ENCODE measurements at regions not wholly inside any gene's neighbourhood (a gene's known extent, or its start where the extent isn't known, plus 50 kb on each side); places are given as distances from the start of the nearest gene placed in this dataset.
"Not testable (repeated sequence)": the region's sequence is repeated elsewhere in the genome, so short reads cannot be mapped to it uniquely, and the experiment has no call there.

DNA sequence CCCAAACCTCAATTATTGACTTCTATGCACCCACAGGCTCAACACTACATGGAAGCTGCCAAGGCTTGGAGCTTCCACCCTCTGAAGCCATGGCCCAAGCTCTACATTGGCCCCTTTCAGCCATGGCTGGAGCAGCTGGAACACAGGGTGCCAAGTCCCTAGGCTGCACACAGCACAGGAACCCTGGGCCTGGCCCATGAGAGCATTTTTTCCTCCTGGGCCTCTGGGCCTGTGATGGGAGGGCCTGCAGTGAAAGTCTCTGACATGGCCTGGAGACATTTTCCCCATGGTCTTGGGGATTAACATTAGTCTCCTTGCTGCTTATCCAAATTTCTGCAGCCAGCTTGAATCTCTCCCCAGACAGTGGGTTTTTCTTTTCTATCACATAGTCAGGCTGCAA, 100.6 kb upstream of the NAV2 start:
- H3K27me3 ChIP-seq (replicated peaks in 1 of 4; ENCODE audit: control insufficient read depth in 3 of 4, extremely low read depth in 1 of 4, insufficient read depth in 3 of 4, low read length in 3 of 4); H3K9me3 ChIP-seq (ENCODE audit: insufficient read depth in 2 of 2, low read depth in 1 of 2, low read length in 1 of 2); H3K4me1 ChIP-seq (replicated peaks in 1 of 4; ENCODE audit: control insufficient read depth in 3 of 4, insufficient read depth in 4 of 4, low read length in 3 of 4); H3K79me1 ChIP-seq (ENCODE audit: low read depth, low read length); H3K18ac ChIP-seq (ENCODE audit: extremely low read depth, low read length); H3K4me3 ChIP-seq (ENCODE audit: extremely low read depth in 1 of 4, insufficient read depth in 2 of 4, low read depth in 3 of 4, low read length in 4 of 4); H4K8ac ChIP-seq (ENCODE audit: extremely low read depth, insufficient read depth, low read length); H2BK15ac ChIP-seq (ENCODE audit: low read length); H4K5ac ChIP-seq (ENCODE audit: insufficient read length, low read depth, low read length); H2BK12ac ChIP-seq (ENCODE audit: low read depth, low read length); H3K79me2 ChIP-seq (ENCODE audit: control insufficient read depth in 1 of 2, insufficient read depth in 2 of 2, low read length in 2 of 2); H2AK5ac ChIP-seq (ENCODE audit: low read depth, low read length); POLR2A ChIA-PET (ENCODE audit: partially characterized antibody); H3K4me2 ChIP-seq (ENCODE audit: insufficient read depth in 1 of 2, low read depth in 2 of 2, low read length in 2 of 2); H3K27ac ChIP-seq (ENCODE audit: low read depth, low read length); H3K9ac ChIP-seq (replicated peaks in 1 of 4; ENCODE audit: extremely low read depth in 1 of 4, low read depth in 3 of 4, low read length in 3 of 4); H3K4ac ChIP-seq (replicated peaks; ENCODE audit: insufficient read length, low read depth, low read length); FAIRE-seq; H2BK120ac ChIP-seq (replicated peaks; ENCODE audit: low read depth, low read length); H3K36me3 ChIP-seq (ENCODE audit: control insufficient read depth in 2 of 4, insufficient read depth in 4 of 4, low read length in 3 of 4); H3K23me2 ChIP-seq (ENCODE audit: low read depth, low read length); H3K14ac ChIP-seq (ENCODE audit: insufficient read length); DNase-seq (ENCODE audit: low read depth in 1 of 2, low spot score in 2 of 2); H3K56ac ChIP-seq (replicated peaks; ENCODE audit: insufficient read length, low read depth, low read length); H4K91ac ChIP-seq (replicated peaks; ENCODE audit: insufficient read length, low read length); H4K20me1 ChIP-seq (replicated peaks in 1 of 2; ENCODE audit: control insufficient read depth in 1 of 2, insufficient read depth in 2 of 2, low read length in 2 of 2); H2BK5ac ChIP-seq (ENCODE audit: low read depth, low read length); H2BK20ac ChIP-seq (ENCODE audit: low read length); H3K23ac ChIP-seq (ENCODE audit: insufficient read length); H2AFZ ChIP-seq (ENCODE audit: low read length): not testable (repeated sequence)
- CTCF ChIA-PET (ENCODE audit: partially characterized antibody) = interaction anchor here (0.8 kb wide), 1 partner anchor 46 kb away, joined by 4 read pairs; no protein-coding TSS in a partner anchor
